ENCODE measurements at regions not wholly inside any gene's neighbourhood (a gene's known extent, or its start where the extent isn't known, plus 50 kb on each side); places are given as distances from the start of the nearest gene placed in this dataset.
"Not testable (repeated sequence)": the region's sequence is repeated elsewhere in the genome, so short reads cannot be mapped to it uniquely, and the experiment has no call there.

DNA sequence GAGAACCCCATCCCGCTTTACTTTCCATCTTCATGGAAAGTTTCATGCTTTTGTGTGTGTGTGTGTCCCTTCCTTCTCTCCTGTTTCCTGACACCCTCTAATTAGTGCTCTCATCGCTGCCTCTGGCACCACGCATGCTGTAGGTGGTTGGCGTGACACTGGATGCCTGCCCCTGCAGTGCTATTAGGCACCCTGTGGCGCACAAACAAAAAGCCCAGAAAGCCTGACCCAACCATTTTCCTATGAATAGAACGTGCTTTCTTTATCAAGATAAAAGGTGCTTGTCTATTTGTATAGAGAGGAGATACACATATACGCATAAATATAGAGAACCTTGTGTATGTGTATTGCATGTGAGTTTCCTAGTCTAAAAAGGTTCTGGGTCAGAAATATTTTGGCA is 120.8 kb upstream of the CDCA7L start:
- no peak for DNase-seq (ENCODE audit: low spot score)

DNA sequence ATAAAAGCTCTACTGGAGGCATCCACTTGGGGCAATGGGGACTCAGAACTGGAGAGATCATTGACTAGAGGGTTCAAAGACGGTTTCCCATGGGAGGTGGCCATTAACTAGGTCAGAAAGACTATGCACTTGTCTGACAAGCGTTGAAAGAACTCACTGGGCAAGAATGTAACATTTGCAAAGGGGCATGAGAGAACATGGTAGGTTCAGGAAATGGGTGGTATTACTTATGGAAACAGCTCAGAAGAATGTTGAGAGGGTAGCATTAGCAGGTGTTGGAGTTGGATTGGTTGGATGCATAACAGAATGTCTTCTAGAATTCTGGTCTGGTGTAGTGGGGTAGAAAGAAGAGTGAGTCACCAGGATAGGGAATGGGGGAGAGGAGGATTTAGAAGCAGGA is 119.1 kb upstream of the CDCA7L start:
- DNase-seq (ENCODE audit: low spot score), result no peak

DNA sequence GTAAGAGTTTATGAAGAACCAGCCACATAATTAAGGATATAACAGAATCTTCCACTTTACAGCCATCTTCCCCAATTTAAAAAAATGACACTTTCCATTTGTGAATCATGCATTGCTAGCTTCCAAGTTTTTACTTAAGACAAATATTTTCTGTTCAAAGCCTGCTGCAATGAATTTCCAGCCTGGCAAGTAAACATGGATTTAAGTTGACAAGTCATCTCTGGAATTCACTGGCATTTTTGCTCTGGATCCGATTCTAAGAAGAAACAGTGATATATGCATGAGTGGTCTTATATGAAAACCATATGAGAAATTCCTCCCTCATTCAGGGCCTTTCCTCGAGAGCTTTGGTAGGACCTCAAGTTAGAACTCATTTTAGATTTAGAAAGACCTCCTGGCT is 116.1 kb upstream of the CDCA7L start:
- DNase-seq (ENCODE audit: low spot score), result no peak

GRCh38 chr7:22060863-22061262 is 115.2 kb upstream of the CDCA7L start:
- DNase-seq (ENCODE audit: low spot score), result no peak

GRCh38 chr7:22060197-22060596 is 114.5 kb upstream of the CDCA7L start:
- DNase-seq (ENCODE audit: low spot score), result no peak

DNA sequence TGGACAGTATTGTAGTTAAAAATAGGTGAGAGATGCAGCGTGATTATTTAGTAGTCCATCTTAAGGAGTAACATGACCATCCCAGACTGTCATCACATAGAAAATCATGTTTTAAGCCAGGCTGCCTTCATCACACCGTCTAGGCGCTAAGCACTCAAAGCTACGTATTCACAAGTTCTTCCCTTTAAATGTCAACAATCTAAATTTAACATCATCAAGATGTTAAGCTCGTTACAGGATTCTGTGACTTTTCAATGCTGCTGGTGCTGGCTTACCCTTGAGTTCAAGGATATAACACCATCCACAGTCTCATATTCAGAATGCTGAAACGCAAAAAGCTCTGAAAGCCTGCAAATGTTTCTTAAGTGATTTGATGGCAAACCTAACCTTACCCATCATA is 109.5 kb upstream of the CDCA7L start:
- DNase-seq (ENCODE audit: low spot score), result no peak

- no peak for DNase-seq (ENCODE audit: low spot score)
Observed at GRCh38 chr7:22052674-22053365, 107.1 kb upstream of the CDCA7L start.

DNA sequence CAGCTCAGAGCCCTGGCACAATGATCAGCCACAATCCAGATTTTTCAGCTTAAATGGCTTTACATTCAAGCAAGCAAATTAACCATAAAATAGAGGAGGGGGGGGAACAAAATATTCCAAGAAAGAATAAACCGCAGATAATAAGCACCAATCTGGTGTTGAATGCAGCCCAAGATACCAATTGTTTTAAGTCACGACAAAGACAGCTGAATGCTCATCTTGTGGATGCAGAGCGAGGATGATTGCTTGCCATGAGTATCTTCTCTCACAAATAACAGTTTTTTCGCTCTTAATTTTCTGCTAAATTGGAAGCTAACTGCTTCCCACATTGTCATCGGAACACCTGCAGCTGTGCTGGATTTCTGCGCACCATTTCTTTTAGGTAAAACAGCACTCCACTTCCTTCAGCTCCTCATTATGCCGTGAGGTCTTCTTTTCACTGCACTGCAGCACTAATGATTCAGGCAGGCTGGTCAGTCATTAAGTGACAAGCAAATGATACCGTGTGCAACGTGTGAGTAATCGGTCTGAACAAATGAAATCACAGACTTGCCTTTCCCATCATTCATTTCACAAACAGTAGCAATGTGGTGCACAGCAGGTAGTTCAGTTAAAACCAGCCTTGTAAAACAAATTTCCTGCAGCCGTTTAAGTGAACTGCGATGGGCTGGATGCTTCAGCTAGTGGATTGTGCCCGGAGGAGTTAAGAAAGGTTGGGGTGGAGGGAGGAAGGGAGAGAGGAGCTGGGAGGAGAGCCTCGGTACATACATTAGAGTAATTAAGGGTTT is 106.4 kb upstream of the CDCA7L start:
- no peak for DNase-seq (ENCODE audit: low spot score)

DNA sequence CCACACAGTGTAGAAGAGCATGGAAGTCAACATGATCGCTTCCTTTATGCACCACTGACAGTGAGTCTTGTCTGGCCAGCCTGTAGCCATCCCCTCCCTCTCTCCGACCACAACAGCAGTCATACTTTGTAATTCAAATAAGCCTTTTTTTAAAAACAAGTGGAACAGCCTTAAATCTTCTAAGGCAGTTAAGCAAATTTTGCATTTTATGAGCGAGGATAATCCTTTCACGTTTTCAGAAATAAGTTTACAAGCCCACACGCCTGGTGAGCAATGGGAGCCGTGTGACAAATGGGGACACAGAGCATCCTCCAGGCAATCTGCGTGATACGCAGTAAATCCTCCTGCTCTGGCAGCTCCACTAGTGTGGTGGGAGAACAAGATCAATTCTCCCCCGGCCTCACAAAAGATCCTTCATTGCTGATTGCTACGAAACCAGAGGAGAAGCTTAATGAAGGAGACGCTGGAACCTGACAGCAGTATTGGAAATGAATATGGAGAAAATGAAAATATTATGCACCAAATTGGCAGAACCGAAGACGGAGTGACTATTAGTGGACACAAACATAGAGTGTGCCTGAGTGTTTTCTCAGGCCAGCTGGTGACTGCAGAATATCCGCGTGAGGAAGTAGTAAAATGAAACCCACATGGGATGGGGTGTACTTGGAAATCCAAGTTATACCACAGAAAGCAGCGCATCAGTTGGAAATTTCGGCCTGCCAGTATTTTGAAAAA is 104.2 kb upstream of the CDCA7L start:
- no peak for DNase-seq (ENCODE audit: low spot score)

DNA sequence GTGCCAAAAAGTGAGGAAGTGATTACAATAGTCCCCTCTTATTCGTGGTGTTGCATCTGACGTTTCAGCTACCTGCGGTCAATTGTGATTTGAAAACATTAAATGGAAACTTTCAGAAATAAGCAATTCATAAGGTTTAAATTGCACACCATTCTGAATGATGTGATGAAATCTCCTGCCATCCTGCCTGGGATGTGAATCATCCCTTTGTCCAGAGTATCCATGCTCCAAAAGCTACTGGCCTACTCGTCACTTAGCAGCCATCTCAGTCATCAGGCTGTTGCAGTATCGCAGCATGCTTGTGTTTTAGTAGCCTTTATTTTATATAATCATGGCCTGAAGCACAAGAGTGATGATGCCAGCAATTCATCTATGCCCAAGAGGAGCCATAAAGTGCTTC is 97.7 kb upstream of the CDCA7L start:
- DNase-seq (ENCODE audit: low spot score), result no peak

DNA sequence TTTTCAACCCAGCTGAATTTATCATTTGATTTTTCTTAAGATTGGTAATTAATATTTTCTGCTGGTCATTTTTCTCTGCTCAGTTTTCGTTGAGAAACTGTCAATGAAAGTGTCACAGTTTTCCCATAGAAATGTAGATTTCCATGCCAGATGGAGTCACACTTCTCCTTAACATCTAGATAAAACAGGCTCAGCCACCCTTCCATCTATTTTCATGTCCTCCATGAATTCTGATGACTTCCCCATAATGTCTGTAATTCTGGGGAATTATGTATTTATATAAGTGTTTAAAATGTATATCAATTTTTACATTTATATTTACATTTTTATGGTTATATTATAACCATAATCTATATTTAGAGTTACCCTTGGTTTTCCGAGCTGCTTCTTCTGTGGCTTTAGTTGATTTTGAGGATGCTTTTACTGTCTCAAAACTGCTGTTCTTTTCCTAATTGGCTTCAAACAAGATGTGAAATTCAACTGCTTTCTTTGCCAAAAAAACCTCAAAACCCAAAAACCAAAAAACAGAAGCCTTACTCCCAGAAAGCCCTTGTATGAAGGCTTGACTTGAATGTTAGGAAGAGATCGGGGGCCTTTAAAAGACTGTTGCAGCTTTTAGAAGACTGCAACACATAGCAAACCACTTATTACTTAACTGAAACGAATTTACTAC is 95.4 kb upstream of the CDCA7L start:
- DNase-seq (ENCODE audit: low spot score), result no peak

GRCh38 chr7:22039670-22040069 is 94.0 kb upstream of the CDCA7L start:
- no peak for DNase-seq (ENCODE audit: low spot score)

DNA sequence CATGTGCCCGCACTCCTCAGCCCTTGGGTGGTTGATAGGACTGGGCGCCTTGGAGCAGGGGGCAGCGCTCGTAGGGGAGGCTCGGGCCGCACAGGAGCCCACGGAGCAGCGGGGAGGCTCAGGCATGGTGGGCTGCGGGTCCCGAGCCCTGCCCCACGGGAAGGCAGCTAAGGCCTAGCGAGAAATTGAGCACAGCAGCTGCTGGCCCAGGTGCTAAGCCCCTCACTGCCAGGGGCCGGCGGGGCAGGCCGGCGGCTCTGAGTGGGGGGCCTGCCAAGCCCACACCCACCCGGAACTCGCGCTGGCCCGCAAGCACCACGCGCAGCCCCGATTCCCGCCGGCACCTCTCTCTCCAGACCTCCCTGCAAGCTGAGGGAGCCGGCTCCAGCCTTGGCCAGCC is 86.7 kb upstream of the CDCA7L start:
- not testable (repeated sequence) for DNase-seq (ENCODE audit: low spot score)

GRCh38 chr7:22028656-22029055 is 83.0 kb upstream of the CDCA7L start:
- not testable (repeated sequence) for DNase-seq (ENCODE audit: low spot score)

- no peak for DNase-seq (ENCODE audit: low spot score)
Observed at GRCh38 chr7:22027475-22027874, 81.8 kb upstream of the CDCA7L start.

DNA sequence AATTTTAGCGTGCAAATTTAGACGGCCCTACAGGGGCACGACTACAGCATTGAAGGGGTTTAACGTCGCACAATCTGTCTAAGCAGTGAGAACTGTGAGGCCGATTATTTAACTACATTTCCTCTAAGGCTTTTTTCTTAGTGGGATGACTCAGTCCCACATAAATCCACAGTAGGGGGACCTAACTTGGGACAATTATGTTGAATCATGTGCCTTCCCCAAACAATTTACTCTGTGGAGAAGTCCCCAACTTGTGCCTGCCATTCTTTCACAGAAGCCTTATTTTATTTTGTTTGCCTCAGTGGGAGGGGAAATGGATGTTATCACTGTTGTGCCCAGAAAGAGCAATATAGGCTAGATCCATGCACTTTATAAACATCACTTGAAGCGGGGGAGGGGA is 80.3 kb upstream of the CDCA7L start:
- DNase-seq (ENCODE audit: low spot score), result no peak

DNA sequence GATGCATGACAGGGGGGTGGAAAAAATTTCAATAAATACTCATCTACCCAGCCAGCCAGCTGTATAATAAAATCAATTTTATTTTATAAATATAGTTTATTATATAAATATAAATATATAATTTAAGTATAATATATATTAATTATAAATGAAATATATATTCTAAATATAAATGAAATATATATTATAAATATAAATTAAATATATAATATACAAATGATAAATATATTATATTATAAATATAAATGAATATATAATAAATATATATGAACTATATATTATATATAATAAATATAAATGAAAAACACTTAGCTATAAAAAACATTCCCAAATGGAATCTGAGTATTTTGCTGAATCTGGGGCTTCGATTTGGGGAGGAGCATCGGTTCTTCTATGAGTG is 79.4 kb upstream of the CDCA7L start:
- DNase-seq (ENCODE audit: low spot score), result no peak

GRCh38 chr7:22019931-22020330 is 74.2 kb upstream of the CDCA7L start:
- DNase-seq (ENCODE audit: low spot score), result no peak

- DNase-seq (ENCODE audit: low spot score), result no peak
Observed at GRCh38 chr7:22016507-22016906, 70.8 kb upstream of the CDCA7L start.

DNA sequence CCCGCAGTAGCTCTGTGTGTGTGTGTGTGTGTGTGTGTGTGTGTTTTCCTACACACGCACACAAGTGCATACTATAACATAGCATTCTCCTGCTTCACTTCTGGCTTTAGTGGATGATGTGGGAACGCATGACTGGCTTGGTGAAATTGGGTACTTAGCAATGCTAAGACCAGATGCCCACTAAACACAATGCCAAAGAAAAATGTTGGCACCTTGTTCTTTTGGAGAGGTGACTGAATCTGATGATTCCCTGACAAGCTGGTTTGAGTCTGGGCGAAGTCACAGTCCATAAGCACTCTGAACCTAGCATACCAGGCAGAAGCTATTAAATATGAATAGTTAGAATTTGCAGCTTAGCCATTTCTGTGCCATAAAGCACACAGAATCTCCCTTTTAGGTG is 68.0 kb upstream of the CDCA7L start:
- DNase-seq (ENCODE audit: low spot score), result no peak

DNA sequence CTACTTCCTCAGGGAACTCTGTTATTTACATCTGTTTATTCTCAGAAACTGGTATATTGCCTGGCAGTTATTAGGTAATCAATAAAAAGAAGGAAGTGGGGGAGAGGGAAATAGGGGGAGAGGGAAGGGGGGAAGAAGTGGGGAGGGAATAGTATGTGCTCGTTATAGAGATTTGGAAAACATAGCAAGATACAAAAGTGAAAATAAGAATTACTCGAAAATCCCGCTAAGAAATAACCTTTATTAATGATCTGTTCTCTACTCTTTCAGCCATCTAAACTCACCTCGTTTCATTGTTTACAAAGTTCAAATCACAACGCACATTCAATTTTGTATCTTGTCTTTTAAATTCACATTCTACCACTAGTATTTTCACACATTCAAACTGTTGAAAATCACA is 63.0 kb upstream of the CDCA7L start:
- no peak for DNase-seq (ENCODE audit: low spot score)

DNA sequence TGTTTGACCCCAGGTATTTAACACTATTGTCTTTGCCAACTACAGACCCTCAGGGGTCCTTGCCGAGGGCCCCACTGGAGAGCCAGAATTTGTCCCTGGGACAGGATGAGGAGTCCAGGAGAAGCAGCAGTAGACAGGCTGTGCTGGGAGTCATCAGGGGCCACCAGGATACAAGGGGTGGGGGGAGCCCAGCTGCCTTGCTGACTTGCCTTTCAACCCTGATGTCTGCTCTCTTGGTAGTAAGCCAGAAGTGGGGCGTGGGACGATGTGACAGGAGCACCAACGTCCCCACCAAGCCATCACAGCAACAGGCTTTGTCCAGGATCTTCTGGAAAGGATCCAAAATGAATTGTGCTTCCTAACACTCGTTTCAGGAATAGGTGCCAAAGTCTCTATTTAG is 62.4 kb upstream of the CDCA7L start:
- no peak for DNase-seq (ENCODE audit: low spot score)

DNA sequence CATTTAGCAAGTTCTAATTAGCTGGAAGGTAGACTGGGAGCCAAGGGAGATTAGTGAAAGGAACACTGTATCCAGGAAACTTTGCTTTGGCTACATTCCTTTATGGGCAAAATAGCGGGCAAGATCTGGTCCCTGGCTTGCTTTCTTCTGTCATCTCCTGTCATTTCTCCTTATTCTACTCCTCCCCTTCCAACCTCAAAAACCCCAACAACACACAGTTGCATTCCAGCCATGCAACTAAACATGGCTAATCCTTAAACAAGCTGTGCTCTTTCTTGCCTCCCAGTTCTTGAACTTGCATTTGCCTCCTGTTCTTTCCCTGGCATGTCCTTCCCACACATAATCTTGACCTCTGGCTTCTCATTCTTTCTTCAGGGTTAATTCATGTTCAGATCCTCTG is 59.5 kb upstream of the CDCA7L start:
- DNase-seq (ENCODE audit: low spot score), result no peak
